Epithelial cell of esophagus (primary cell): ENCODE measurements at regions not wholly inside any gene's neighbourhood (a gene's known extent, or its start where the extent isn't known, plus 50 kb on each side); places are given as distances from the start of the nearest gene placed in this dataset.
"Not testable (repeated sequence)": the region's sequence is repeated elsewhere in the genome, so short reads cannot be mapped to it uniquely, and the experiment has no call there.

Experiments used
- DNase-seq: peaks from one replicate; pipeline ENCODE4 v3.0.0; 2010; ENCODE audit warnings: low read depth
- H3K4me3 ChIP-seq: 2 replicates; pipeline ENCODE4 v1.5.1; 2011; ENCODE audit warnings: mild to moderate bottlenecking, low read length, control low read depth
- TF ChIP-seq, protein P1 (sequence below): IDR thresholded peaks from 2 replicates; pipeline ENCODE4 v1.5.1; 2011; ENCODE audit warnings: low read depth, mild to moderate bottlenecking, low read length, control low read depth, inconsistent platforms; ENCODE audit not compliant: insufficient read depth; ENCODE audit errors: missing control alignments

- H3K4me3 ChIP-seq: no peak overlapping the region
- peak; percentile 53 for DNase-seq
- TF ChIP-seq, protein P1, sequence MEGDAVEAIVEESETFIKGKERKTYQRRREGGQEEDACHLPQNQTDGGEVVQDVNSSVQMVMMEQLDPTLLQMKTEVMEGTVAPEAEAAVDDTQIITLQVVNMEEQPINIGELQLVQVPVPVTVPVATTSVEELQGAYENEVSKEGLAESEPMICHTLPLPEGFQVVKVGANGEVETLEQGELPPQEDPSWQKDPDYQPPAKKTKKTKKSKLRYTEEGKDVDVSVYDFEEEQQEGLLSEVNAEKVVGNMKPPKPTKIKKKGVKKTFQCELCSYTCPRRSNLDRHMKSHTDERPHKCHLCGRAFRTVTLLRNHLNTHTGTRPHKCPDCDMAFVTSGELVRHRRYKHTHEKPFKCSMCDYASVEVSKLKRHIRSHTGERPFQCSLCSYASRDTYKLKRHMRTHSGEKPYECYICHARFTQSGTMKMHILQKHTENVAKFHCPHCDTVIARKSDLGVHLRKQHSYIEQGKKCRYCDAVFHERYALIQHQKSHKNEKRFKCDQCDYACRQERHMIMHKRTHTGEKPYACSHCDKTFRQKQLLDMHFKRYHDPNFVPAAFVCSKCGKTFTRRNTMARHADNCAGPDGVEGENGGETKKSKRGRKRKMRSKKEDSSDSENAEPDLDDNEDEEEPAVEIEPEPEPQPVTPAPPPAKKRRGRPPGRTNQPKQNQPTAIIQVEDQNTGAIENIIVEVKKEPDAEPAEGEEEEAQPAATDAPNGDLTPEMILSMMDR: no peak
These were observed 108.5 kb downstream of the SOCS6 start for GRCh38 chr18:70397259-70397925.

GRCh38 chr18:70395771-70396170 lies 106.9 kb downstream of the SOCS6 start:
- not testable (repeated sequence) for H3K4me3 ChIP-seq, DNase-seq

DNA sequence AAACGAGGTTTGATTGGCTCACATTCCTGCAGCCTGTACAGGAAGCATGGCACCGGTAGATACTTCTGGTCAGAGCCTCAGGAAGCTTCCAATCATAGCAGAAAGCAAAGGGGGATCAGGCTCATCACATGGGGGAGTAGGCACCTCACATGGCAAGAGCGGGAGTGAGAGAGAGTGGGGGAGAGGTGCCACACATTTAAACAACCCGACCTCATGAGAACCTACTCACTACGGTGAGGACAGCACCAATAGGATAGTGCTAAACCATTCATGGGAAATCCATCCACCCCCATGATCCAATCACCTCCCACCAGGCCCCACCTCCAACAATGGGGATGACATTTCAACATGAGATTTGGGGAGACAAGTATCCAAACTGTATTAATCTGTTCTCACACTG lies 105.8 kb downstream of the SOCS6 start:
- no peak for DNase-seq
- TF ChIP-seq, protein P1: no peak
- no peak overlapping the region for H3K4me3 ChIP-seq

DNA sequence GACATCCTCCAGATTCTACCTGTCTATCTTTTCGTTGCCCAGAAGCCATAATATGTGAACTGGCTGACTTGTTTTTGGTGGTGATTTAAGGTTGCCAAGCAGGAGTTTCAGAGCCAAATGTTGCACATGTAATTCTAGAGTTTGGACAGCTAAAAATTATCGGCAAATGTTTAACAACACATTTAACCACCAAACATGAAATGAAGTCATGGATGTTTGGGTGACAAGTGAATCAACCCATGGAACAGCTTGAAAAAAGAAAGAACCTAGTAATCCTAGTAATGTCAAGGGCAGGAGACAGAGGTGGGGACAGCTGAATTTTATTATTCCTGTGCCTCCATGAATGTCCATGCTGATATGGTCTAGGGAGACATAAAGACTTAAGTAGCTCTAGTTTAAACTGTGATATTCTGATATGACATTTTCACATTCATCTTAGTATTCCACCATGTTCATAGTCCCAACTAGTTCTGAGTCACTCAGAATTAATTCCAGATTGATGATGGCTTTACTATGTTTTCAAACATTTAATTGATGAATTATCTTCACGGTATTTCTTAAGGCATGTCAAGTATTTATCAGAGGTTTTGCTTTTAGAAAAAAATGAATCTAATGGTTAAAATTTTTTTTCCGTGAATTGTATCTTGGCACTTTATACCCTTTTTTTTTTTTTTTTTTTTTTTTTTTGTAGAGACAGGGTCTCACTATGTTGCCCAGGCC lies 101.7 kb downstream of the SOCS6 start:
- H3K4me3 ChIP-seq: no peak overlapping the region
- DNase-seq: no peak
- TF ChIP-seq, protein P1: no peak

DNA sequence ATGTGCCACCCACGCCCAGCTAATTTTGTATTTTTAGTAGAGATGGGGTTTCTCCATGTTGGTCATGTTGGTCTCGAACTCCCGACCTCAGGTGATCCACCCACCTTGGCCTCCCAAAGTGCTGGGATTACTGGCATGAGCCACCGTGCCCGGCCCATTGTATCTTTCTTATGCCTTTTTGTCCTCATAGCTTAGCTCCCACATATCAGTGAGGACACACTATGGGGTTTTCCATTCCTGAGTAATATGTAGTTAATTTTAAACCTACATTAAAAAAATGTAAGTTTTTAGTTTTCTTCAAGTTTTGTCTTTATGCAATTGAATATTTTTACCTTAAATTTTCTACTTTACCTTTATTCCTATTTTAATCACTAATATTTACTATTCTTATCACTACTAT lies 100.2 kb downstream of the SOCS6 start:
- DNase-seq, H3K4me3 ChIP-seq: not testable (repeated sequence)

- TF ChIP-seq, protein P1: no peak
- DNase-seq: no peak
- no peak overlapping the region for H3K4me3 ChIP-seq
These were observed 98.2 kb downstream of the SOCS6 start for GRCh38 chr18:70387027-70387426.

- TF ChIP-seq, protein P1: no peak
- DNase-seq: no peak
- no peak overlapping the region for H3K4me3 ChIP-seq
These were observed 97.7 kb downstream of the SOCS6 start for GRCh38 chr18:70386582-70386981.

GRCh38 chr18:70385474-70385873 lies 96.6 kb downstream of the SOCS6 start:
- DNase-seq: no peak

More at GRCh38 chr18:70385474-70385873, 96.6 kb downstream of the SOCS6 start:
- TF ChIP-seq, protein P1: no peak
- H3K4me3 ChIP-seq: no peak overlapping the region
